Neuron (in vitro differentiated cells): ENCODE measurements at regions not wholly inside any gene's neighbourhood (a gene's known extent, or its start where the extent isn't known, plus 50 kb on each side); places are given as distances from the start of the nearest gene placed in this dataset.
A peak's percentile ranks its signal among the peaks of the same experiment; 100 is the strongest.

Experiments
- H2AFZ ChIP-seq: one replicate; pipeline ENCODE4 v1.6.1; 2013; ENCODE audit warnings: low read depth, mild to moderate bottlenecking, inconsistent platforms, low read length, moderate library complexity
- H3K27me3 ChIP-seq: one replicate; pipeline ENCODE4 v1.6.1; 2013; ENCODE audit warnings: low read length; ENCODE audit not compliant: insufficient read depth
- H3K36me3 ChIP-seq: one replicate; pipeline ENCODE4 v1.6.1; 2013; ENCODE audit warnings: low read length; ENCODE audit not compliant: insufficient read depth
- H3K4me1 ChIP-seq: one replicate; pipeline ENCODE4 v1.6.1; 2013; ENCODE audit warnings: low read length; ENCODE audit not compliant: insufficient read depth
- H3K4me3 ChIP-seq: 2 replicates; pipeline ENCODE4 v1.5.1; 2013; ENCODE audit warnings: mild to moderate bottlenecking, low read length, moderate library complexity
- H3K9me3 ChIP-seq: one replicate; pipeline ENCODE4 v1.6.1; 2013; ENCODE audit warnings: low read length

- no peak overlapping the region for H3K4me3 ChIP-seq
- no peaks in the 10 kb centered on the region for H3K27me3 ChIP-seq
- no peaks in the 10 kb centered on the region for H3K36me3 ChIP-seq
- no peaks in the 10 kb centered on the region for H3K9me3 ChIP-seq
- no peaks in the 10 kb centered on the region for H3K4me1 ChIP-seq
- H2AFZ ChIP-seq = no peak overlapping the region
Observed at GRCh38 chr3:146881356-146881755, 276.2 kb upstream of the PLSCR5 start.

GRCh38 chr3:146873748-146874147 lies 268.6 kb upstream of the PLSCR5 start:
- Histone ChIP-seq H2AFZ (no peak overlapping the region), H3K4me3 (no peak overlapping the region), H3K4me1 (no peaks in the 10 kb centered on the region), H3K36me3 (no peaks in the 10 kb centered on the region), H3K27me3 (no peaks in the 10 kb centered on the region), H3K9me3 (no peaks in the 10 kb centered on the region)

GRCh38 chr3:146865175-146865755 lies 260.1 kb upstream of the PLSCR5 start:
- Histone ChIP-seq H3K9me3 (no peaks in the 10 kb centered on the region), H3K27me3 (no peaks in the 10 kb centered on the region), H3K36me3 (no peaks in the 10 kb centered on the region), H2AFZ (peak overlapping the region; percentile 36), H3K4me1 (no peaks in the 10 kb centered on the region), H3K4me3 (no peak overlapping the region)

GRCh38 chr3:146861262-146861661 lies 256.1 kb upstream of the PLSCR5 start:
- no peak overlapping the region for H2AFZ ChIP-seq
- no peak overlapping the region for H3K4me3 ChIP-seq
- no peaks in the 10 kb centered on the region for H3K9me3 ChIP-seq
- no peaks in the 10 kb centered on the region for H3K27me3 ChIP-seq
- H3K4me1 ChIP-seq = no peaks in the 10 kb centered on the region
- no peaks in the 10 kb centered on the region for H3K36me3 ChIP-seq

- Histone ChIP-seq H3K9me3 (no peaks in the 10 kb centered on the region), H3K4me3 (no peak overlapping the region), H3K36me3 (no peaks in the 10 kb centered on the region), H2AFZ (no peak overlapping the region), H3K27me3 (no peaks in the 10 kb centered on the region), H3K4me1 (no peaks in the 10 kb centered on the region)
Observed at GRCh38 chr3:146854523-146854922, 249.4 kb upstream of the PLSCR5 start.

GRCh38 chr3:146851665-146852064 lies 246.5 kb upstream of the PLSCR5 start:
- H3K4me3 ChIP-seq = no peak overlapping the region
- no peak overlapping the region for H2AFZ ChIP-seq
- H3K36me3 ChIP-seq = no peaks in the 10 kb centered on the region
- no peaks in the 10 kb centered on the region for H3K27me3 ChIP-seq
- no peaks in the 10 kb centered on the region for H3K4me1 ChIP-seq
- no peaks in the 10 kb centered on the region for H3K9me3 ChIP-seq

- Histone ChIP-seq H3K27me3 (no peaks in the 10 kb centered on the region), H2AFZ (no peak overlapping the region), H3K9me3 (no peaks in the 10 kb centered on the region), H3K4me1 (no peaks in the 10 kb centered on the region), H3K36me3 (no peaks in the 10 kb centered on the region), H3K4me3 (no peak overlapping the region)
Observed at GRCh38 chr3:146845361-146845760, 240.2 kb upstream of the PLSCR5 start.

GRCh38 chr3:146843476-146843875 lies 238.3 kb upstream of the PLSCR5 start:
- no peaks in the 10 kb centered on the region for H3K27me3 ChIP-seq
- H3K4me3 ChIP-seq = no peak overlapping the region
- H3K9me3 ChIP-seq = no peaks in the 10 kb centered on the region
- H3K36me3 ChIP-seq = no peaks in the 10 kb centered on the region
- H3K4me1 ChIP-seq = no peaks in the 10 kb centered on the region
- no peak overlapping the region for H2AFZ ChIP-seq

- Histone ChIP-seq H3K9me3 (no peaks in the 10 kb centered on the region), H3K4me3 (no peak overlapping the region), H3K4me1 (no peaks in the 10 kb centered on the region), H2AFZ (no peak overlapping the region), H3K36me3 (no peaks in the 10 kb centered on the region), H3K27me3 (no peaks in the 10 kb centered on the region)
Observed at GRCh38 chr3:146839727-146840375, 234.7 kb upstream of the PLSCR5 start.

- Histone ChIP-seq H3K4me3 (no peak overlapping the region), H2AFZ (no peak overlapping the region), H3K4me1 (no peaks in the 10 kb centered on the region), H3K27me3 (no peaks in the 10 kb centered on the region), H3K36me3 (no peaks in the 10 kb centered on the region), H3K9me3 (no peaks in the 10 kb centered on the region)
Observed at GRCh38 chr3:146838221-146838620, 233.1 kb upstream of the PLSCR5 start.

GRCh38 chr3:146834917-146835316 lies 229.8 kb upstream of the PLSCR5 start:
- Histone ChIP-seq H3K4me3 (no peak overlapping the region), H3K9me3 (no peaks in the 10 kb centered on the region), H3K27me3 (no peaks in the 10 kb centered on the region), H3K36me3 (no peaks in the 10 kb centered on the region), H2AFZ (no peak overlapping the region), H3K4me1 (no peaks in the 10 kb centered on the region)

- Histone ChIP-seq H2AFZ (peak overlapping the region; percentile 59), H3K36me3 (no peaks in the 10 kb centered on the region), H3K27me3 (no peaks in the 10 kb centered on the region), H3K9me3 (no peaks in the 10 kb centered on the region), H3K4me3 (no peak overlapping the region), H3K4me1 (no peaks in the 10 kb centered on the region)
Observed at GRCh38 chr3:146832857-146833458, 227.8 kb upstream of the PLSCR5 start.

GRCh38 chr3:146831659-146832058 lies 226.5 kb upstream of the PLSCR5 start:
- H3K4me1 ChIP-seq = no peaks in the 10 kb centered on the region
- no peaks in the 10 kb centered on the region for H3K9me3 ChIP-seq
- no peaks in the 10 kb centered on the region for H3K36me3 ChIP-seq
- no peak overlapping the region for H3K4me3 ChIP-seq
- no peaks in the 10 kb centered on the region for H3K27me3 ChIP-seq
- no peak overlapping the region for H2AFZ ChIP-seq
